Endothelial cell of umbilical vein (primary cell): ENCODE measurements at regions not wholly inside any gene's neighbourhood (a gene's known extent, or its start where the extent isn't known, plus 50 kb on each side); places are given as distances from the start of the nearest gene placed in this dataset.

Experiments used
- CTCF ChIP-seq, 2 donors: IDR thresholded peaks; 1 replicate in 1 of 2; 2 replicates in 1 of 2; pipeline ENCODE4 v1.5.1; 2011; ENCODE audit warnings: low read length in 2 of 2, mild to moderate bottlenecking in 2 of 2, moderate library complexity in 2 of 2, control low read depth in 1 of 2, inconsistent platforms in 1 of 2, low read depth in 1 of 2; ENCODE audit not compliant: insufficient read depth in 1 of 2; ENCODE audit errors: extremely low read depth in 1 of 2
- EZH2 ChIP-seq: IDR thresholded peaks from 2 replicates; pipeline ENCODE4 v1.6.1; 2012; ENCODE audit warnings: borderline replicate concordance, low read depth, mild to moderate bottlenecking, moderate library complexity, low read length, inconsistent platforms; ENCODE audit not compliant: severe bottlenecking
- MAX ChIP-seq: IDR thresholded peaks from 2 replicates; pipeline ENCODE4 v1.6.1; 2011; ENCODE audit not compliant: insufficient read depth, insufficient read length
- MYC ChIP-seq: IDR thresholded peaks from one replicate; pipeline ENCODE4 v1.6.1; 2011; ENCODE audit warnings: mild to moderate bottlenecking, low read depth, low read length

- TF ChIP-seq CTCF (IDR thresholded peaks at IDR 0.05; ENCODE audit: extremely low read depth in 1 of 2, insufficient read depth in 1 of 2, low read depth in 1 of 2, low read length in 2 of 2) (no peak), MYC (no peak), EZH2 (no peak), MAX (no peak)
Measured at GRCh38 chr1:63135174-63135512, 187.2 kb upstream of the FOXD3 start.
